ENCODE measurements at regions not wholly inside any gene's neighbourhood (a gene's known extent, or its start where the extent isn't known, plus 50 kb on each side); places are given as distances from the start of the nearest gene placed in this dataset.

DNA sequence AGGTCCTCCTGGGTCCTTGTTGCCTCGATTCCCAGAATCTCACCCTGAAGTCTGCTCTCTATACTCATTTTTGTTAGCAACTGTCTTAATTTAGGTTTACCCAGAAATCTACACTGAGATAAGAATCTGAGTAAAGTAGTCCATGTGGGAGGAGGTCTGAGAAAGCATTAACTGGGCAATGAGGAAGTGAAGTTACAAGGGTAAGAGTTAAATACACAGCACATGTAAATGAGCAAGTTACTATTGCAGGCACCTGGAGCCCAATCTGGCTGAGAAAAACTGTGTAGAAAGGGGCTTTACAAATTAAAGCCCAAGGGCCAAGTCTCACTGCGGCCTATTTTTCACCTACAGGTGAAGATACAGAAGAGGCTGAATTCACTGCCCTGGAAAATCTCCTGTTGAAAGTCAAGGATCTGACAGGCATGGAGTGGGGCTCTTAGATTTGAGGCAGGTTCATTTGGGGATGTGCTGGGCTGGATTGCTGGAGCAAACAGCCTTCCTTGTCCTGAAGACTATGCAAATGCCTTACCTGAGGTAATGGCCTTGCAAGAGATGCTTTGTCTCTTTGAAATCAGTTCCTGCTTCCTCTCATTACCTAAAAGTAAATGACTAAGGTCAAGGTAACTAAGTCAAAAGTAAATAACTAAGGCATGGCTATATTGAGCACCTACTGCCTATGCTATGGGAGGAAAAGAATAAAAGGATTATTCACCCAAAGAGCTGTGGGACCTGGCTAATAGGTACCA lies 84.4 kb upstream of the DYNAP start:
- TF ChIP-seq POLR2AphosphoS5 (IDR thresholded peaks at IDR 0.05; ENCODE audit: insufficient read depth in 1 of 2, low read depth in 1 of 2), result no peak
- TF ChIP-seq, protein P1, sequence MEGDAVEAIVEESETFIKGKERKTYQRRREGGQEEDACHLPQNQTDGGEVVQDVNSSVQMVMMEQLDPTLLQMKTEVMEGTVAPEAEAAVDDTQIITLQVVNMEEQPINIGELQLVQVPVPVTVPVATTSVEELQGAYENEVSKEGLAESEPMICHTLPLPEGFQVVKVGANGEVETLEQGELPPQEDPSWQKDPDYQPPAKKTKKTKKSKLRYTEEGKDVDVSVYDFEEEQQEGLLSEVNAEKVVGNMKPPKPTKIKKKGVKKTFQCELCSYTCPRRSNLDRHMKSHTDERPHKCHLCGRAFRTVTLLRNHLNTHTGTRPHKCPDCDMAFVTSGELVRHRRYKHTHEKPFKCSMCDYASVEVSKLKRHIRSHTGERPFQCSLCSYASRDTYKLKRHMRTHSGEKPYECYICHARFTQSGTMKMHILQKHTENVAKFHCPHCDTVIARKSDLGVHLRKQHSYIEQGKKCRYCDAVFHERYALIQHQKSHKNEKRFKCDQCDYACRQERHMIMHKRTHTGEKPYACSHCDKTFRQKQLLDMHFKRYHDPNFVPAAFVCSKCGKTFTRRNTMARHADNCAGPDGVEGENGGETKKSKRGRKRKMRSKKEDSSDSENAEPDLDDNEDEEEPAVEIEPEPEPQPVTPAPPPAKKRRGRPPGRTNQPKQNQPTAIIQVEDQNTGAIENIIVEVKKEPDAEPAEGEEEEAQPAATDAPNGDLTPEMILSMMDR (IDR thresholded peaks at IDR 0.05), result no peak

All from vagina (tissue), 2 donors.